ENCODE measurements at regions not wholly inside any gene's neighbourhood (a gene's known extent, or its start where the extent isn't known, plus 50 kb on each side); places are given as distances from the start of the nearest gene placed in this dataset.
A peak's percentile ranks its signal among the peaks of the same experiment; 100 is the strongest.
"Not testable (repeated sequence)": the region's sequence is repeated elsewhere in the genome, so short reads cannot be mapped to it uniquely, and the experiment has no call there.

GRCh38 chrX:74104356-74105015 lies 199.5 kb upstream of the ZCCHC13 start:
- Histone ChIP-seq H4K8ac (ENCODE audit: low read depth, low read length) (no peak overlapping the region), H2BK120ac (ENCODE audit: low read depth, low read length) (no peak overlapping the region), H3K23ac (ENCODE audit: low read length) (no peak overlapping the region), H3K4me2 (ENCODE audit: low read length) (no peak overlapping the region), H3K18ac (ENCODE audit: low read length) (no peak overlapping the region), H3K4ac (ENCODE audit: low read depth, low read length) (no peak overlapping the region), H2AK5ac (ENCODE audit: low read length) (no peak overlapping the region), H3K36me3 (ENCODE audit: control insufficient read depth, insufficient read depth, low read length) (no peaks in the 10 kb centered on the region), H4K5ac (ENCODE audit: low read length) (no peak overlapping the region), H3K79me1 (ENCODE audit: low read length) (no peaks in the 10 kb centered on the region), H3K4me1 (ENCODE audit: control insufficient read depth, low read depth, low read length) (no peaks in the 10 kb centered on the region), H3K27me3 (ENCODE audit: insufficient read depth, low read length, poor library complexity) (no peaks in the 10 kb centered on the region), H2BK5ac (ENCODE audit: low read length) (no peak overlapping the region), H3K79me2 (ENCODE audit: control insufficient read depth, insufficient read depth, low read length) (no peaks in the 10 kb centered on the region), H3K4me3 (ENCODE audit: low read length) (no peak overlapping the region), H3K56ac (ENCODE audit: low read length) (no peak overlapping the region), H2BK15ac (replicated peaks; ENCODE audit: low read depth) (no peak overlapping the region), H3K27ac (ENCODE audit: low read depth, low read length) (no peak overlapping the region), H3K9ac (ENCODE audit: low read length) (no peak overlapping the region)
- DNase-seq = no peak
- WGBS (ENCODE audit: extremely low coverage, insufficient coverage, low lambda C conversion rate) = no CpG with 5 or more reads among the region's 3 CpGs

GRCh38 chrX:74098407-74098806 lies 205.6 kb upstream of the ZCCHC13 start:
- not testable (repeated sequence) for H3K36me3 ChIP-seq (ENCODE audit: control insufficient read depth, insufficient read depth, low read length); H3K9ac ChIP-seq (ENCODE audit: low read length); H4K5ac ChIP-seq (ENCODE audit: low read length); H3K27me3 ChIP-seq (ENCODE audit: insufficient read depth, low read length, poor library complexity); H3K27ac ChIP-seq (ENCODE audit: low read depth, low read length); H3K23ac ChIP-seq (ENCODE audit: low read length); H3K56ac ChIP-seq (ENCODE audit: low read length); H2BK5ac ChIP-seq (ENCODE audit: low read length); H4K8ac ChIP-seq (ENCODE audit: low read depth, low read length); H3K4ac ChIP-seq (ENCODE audit: low read depth, low read length); H3K79me2 ChIP-seq (ENCODE audit: control insufficient read depth, insufficient read depth, low read length); H3K4me2 ChIP-seq (ENCODE audit: low read length); H3K4me3 ChIP-seq (ENCODE audit: low read length); H2AK5ac ChIP-seq (ENCODE audit: low read length); DNase-seq; H3K79me1 ChIP-seq (ENCODE audit: low read length); H3K4me1 ChIP-seq (ENCODE audit: control insufficient read depth, low read depth, low read length); H2BK15ac ChIP-seq (replicated peaks; ENCODE audit: low read depth); H2BK120ac ChIP-seq (ENCODE audit: low read depth, low read length); H3K18ac ChIP-seq (ENCODE audit: low read length)
- no CpG with 5 or more reads among the region's 31 CpGs for WGBS (ENCODE audit: extremely low coverage, insufficient coverage, low lambda C conversion rate)

GRCh38 chrX:74090049-74090448 lies 213.9 kb upstream of the ZCCHC13 start:
- Histone ChIP-seq H2BK120ac (ENCODE audit: low read depth, low read length) (no peak overlapping the region), H3K18ac (ENCODE audit: low read length) (no peak overlapping the region), H2BK15ac (replicated peaks; ENCODE audit: low read depth) (no peak overlapping the region), H2BK5ac (ENCODE audit: low read length) (no peak overlapping the region), H3K36me3 (ENCODE audit: control insufficient read depth, insufficient read depth, low read length) (no peaks in the 10 kb centered on the region), H4K8ac (ENCODE audit: low read depth, low read length) (no peak overlapping the region), H3K79me2 (ENCODE audit: control insufficient read depth, insufficient read depth, low read length) (no peaks in the 10 kb centered on the region), H4K5ac (ENCODE audit: low read length) (no peak overlapping the region), H3K23ac (ENCODE audit: low read length) (no peak overlapping the region), H3K4me3 (ENCODE audit: low read length) (no peak overlapping the region), H3K4me1 (ENCODE audit: control insufficient read depth, low read depth, low read length) (no peaks in the 10 kb centered on the region), H2AK5ac (ENCODE audit: low read length) (no peak overlapping the region), H3K79me1 (ENCODE audit: low read length) (no peaks in the 10 kb centered on the region), H3K27ac (ENCODE audit: low read depth, low read length) (no peak overlapping the region), H3K27me3 (ENCODE audit: insufficient read depth, low read length, poor library complexity) (no peaks in the 10 kb centered on the region), H3K4me2 (ENCODE audit: low read length) (no peak overlapping the region), H3K56ac (ENCODE audit: low read length) (no peak overlapping the region), H3K4ac (ENCODE audit: low read depth, low read length) (no peak overlapping the region), H3K9ac (ENCODE audit: low read length) (no peak overlapping the region)
- peak; percentile 12 for DNase-seq
- no CpG with 5 or more reads among the region's 3 CpGs for WGBS (ENCODE audit: extremely low coverage, insufficient coverage, low lambda C conversion rate)

- no peak overlapping the region for H3K27ac ChIP-seq (ENCODE audit: low read depth, low read length)
- no peak overlapping the region for H3K4me3 ChIP-seq (ENCODE audit: low read length)
- H3K27me3 ChIP-seq (ENCODE audit: insufficient read depth, low read length, poor library complexity) = no peaks in the 10 kb centered on the region
- H3K36me3 ChIP-seq (ENCODE audit: control insufficient read depth, insufficient read depth, low read length) = no peaks in the 10 kb centered on the region
- no peak overlapping the region for H4K8ac ChIP-seq (ENCODE audit: low read depth, low read length)
- H3K4ac ChIP-seq (ENCODE audit: low read depth, low read length) = no peak overlapping the region
- DNase-seq = peak; percentile 1
- no peak overlapping the region for H2BK5ac ChIP-seq (ENCODE audit: low read length)
- no peak overlapping the region for H4K5ac ChIP-seq (ENCODE audit: low read length)
- H2AK5ac ChIP-seq (ENCODE audit: low read length) = no peak overlapping the region
- H3K56ac ChIP-seq (ENCODE audit: low read length) = no peak overlapping the region
- H2BK120ac ChIP-seq (ENCODE audit: low read depth, low read length) = no peak overlapping the region
- no peak overlapping the region for H3K18ac ChIP-seq (ENCODE audit: low read length)
- no peaks in the 10 kb centered on the region for H3K4me1 ChIP-seq (ENCODE audit: control insufficient read depth, low read depth, low read length)
- no peak overlapping the region for H2BK15ac ChIP-seq (replicated peaks; ENCODE audit: low read depth)
- WGBS (ENCODE audit: extremely low coverage, insufficient coverage, low lambda C conversion rate) = no CpG with 5 or more reads among the region's 1 CpG
- no peaks in the 10 kb centered on the region for H3K79me2 ChIP-seq (ENCODE audit: control insufficient read depth, insufficient read depth, low read length)
- no peak overlapping the region for H3K23ac ChIP-seq (ENCODE audit: low read length)
- no peaks in the 10 kb centered on the region for H3K79me1 ChIP-seq (ENCODE audit: low read length)
- H3K4me2 ChIP-seq (ENCODE audit: low read length) = no peak overlapping the region
- H3K9ac ChIP-seq (ENCODE audit: low read length) = no peak overlapping the region
These were observed 218.2 kb upstream of the ZCCHC13 start for GRCh38 chrX:74085642-74086236.

GRCh38 chrX:74080165-74080564 lies 223.8 kb upstream of the ZCCHC13 start:
- no peak for DNase-seq
- Histone ChIP-seq H3K4me2 (ENCODE audit: low read length) (no peak overlapping the region), H4K5ac (ENCODE audit: low read length) (no peak overlapping the region), H3K4me1 (ENCODE audit: control insufficient read depth, low read depth, low read length) (no peaks in the 10 kb centered on the region), H3K4me3 (ENCODE audit: low read length) (no peak overlapping the region), H2AK5ac (ENCODE audit: low read length) (no peak overlapping the region), H3K4ac (ENCODE audit: low read depth, low read length) (no peak overlapping the region), H3K79me2 (ENCODE audit: control insufficient read depth, insufficient read depth, low read length) (no peaks in the 10 kb centered on the region), H2BK15ac (replicated peaks; ENCODE audit: low read depth) (no peak overlapping the region), H3K56ac (ENCODE audit: low read length) (no peak overlapping the region), H3K27me3 (ENCODE audit: insufficient read depth, low read length, poor library complexity) (no peaks in the 10 kb centered on the region), H4K8ac (ENCODE audit: low read depth, low read length) (no peak overlapping the region), H2BK5ac (ENCODE audit: low read length) (no peak overlapping the region), H3K27ac (ENCODE audit: low read depth, low read length) (no peak overlapping the region), H3K18ac (ENCODE audit: low read length) (no peak overlapping the region), H2BK120ac (ENCODE audit: low read depth, low read length) (no peak overlapping the region), H3K23ac (ENCODE audit: low read length) (no peak overlapping the region), H3K79me1 (ENCODE audit: low read length) (no peaks in the 10 kb centered on the region), H3K36me3 (ENCODE audit: control insufficient read depth, insufficient read depth, low read length) (no peaks in the 10 kb centered on the region), H3K9ac (ENCODE audit: low read length) (no peak overlapping the region)

- Histone ChIP-seq H3K4me1 (ENCODE audit: control insufficient read depth, low read depth, low read length) (no peaks in the 10 kb centered on the region), H3K9ac (ENCODE audit: low read length) (no peak overlapping the region), H2BK15ac (replicated peaks; ENCODE audit: low read depth) (no peak overlapping the region), H3K56ac (ENCODE audit: low read length) (no peak overlapping the region), H2BK120ac (ENCODE audit: low read depth, low read length) (no peak overlapping the region), H2AK5ac (ENCODE audit: low read length) (no peak overlapping the region), H4K8ac (ENCODE audit: low read depth, low read length) (no peak overlapping the region), H3K79me1 (ENCODE audit: low read length) (no peaks in the 10 kb centered on the region), H2BK5ac (ENCODE audit: low read length) (no peak overlapping the region), H3K23ac (ENCODE audit: low read length) (no peak overlapping the region), H3K27me3 (ENCODE audit: insufficient read depth, low read length, poor library complexity) (no peaks in the 10 kb centered on the region), H3K36me3 (ENCODE audit: control insufficient read depth, insufficient read depth, low read length) (no peaks in the 10 kb centered on the region), H3K27ac (ENCODE audit: low read depth, low read length) (no peak overlapping the region), H3K4ac (ENCODE audit: low read depth, low read length) (no peak overlapping the region), H4K5ac (ENCODE audit: low read length) (no peak overlapping the region), H3K4me3 (ENCODE audit: low read length) (no peak overlapping the region), H3K79me2 (ENCODE audit: control insufficient read depth, insufficient read depth, low read length) (no peaks in the 10 kb centered on the region), H3K18ac (ENCODE audit: low read length) (no peak overlapping the region), H3K4me2 (ENCODE audit: low read length) (no peak overlapping the region)
- DNase-seq = no peak
- WGBS (ENCODE audit: extremely low coverage, insufficient coverage, low lambda C conversion rate) = no CpG with 5 or more reads among the region's 27 CpGs
These were observed 213.4 kb upstream of the XIST start for GRCh38 chrX:74065831-74066390.

Data from mesendoderm (in vitro differentiated cells).